ENCODE measurements at regions not wholly inside any gene's neighbourhood (a gene's known extent, or its start where the extent isn't known, plus 50 kb on each side); places are given as distances from the start of the nearest gene placed in this dataset.

- TF ChIP-seq, protein P1, sequence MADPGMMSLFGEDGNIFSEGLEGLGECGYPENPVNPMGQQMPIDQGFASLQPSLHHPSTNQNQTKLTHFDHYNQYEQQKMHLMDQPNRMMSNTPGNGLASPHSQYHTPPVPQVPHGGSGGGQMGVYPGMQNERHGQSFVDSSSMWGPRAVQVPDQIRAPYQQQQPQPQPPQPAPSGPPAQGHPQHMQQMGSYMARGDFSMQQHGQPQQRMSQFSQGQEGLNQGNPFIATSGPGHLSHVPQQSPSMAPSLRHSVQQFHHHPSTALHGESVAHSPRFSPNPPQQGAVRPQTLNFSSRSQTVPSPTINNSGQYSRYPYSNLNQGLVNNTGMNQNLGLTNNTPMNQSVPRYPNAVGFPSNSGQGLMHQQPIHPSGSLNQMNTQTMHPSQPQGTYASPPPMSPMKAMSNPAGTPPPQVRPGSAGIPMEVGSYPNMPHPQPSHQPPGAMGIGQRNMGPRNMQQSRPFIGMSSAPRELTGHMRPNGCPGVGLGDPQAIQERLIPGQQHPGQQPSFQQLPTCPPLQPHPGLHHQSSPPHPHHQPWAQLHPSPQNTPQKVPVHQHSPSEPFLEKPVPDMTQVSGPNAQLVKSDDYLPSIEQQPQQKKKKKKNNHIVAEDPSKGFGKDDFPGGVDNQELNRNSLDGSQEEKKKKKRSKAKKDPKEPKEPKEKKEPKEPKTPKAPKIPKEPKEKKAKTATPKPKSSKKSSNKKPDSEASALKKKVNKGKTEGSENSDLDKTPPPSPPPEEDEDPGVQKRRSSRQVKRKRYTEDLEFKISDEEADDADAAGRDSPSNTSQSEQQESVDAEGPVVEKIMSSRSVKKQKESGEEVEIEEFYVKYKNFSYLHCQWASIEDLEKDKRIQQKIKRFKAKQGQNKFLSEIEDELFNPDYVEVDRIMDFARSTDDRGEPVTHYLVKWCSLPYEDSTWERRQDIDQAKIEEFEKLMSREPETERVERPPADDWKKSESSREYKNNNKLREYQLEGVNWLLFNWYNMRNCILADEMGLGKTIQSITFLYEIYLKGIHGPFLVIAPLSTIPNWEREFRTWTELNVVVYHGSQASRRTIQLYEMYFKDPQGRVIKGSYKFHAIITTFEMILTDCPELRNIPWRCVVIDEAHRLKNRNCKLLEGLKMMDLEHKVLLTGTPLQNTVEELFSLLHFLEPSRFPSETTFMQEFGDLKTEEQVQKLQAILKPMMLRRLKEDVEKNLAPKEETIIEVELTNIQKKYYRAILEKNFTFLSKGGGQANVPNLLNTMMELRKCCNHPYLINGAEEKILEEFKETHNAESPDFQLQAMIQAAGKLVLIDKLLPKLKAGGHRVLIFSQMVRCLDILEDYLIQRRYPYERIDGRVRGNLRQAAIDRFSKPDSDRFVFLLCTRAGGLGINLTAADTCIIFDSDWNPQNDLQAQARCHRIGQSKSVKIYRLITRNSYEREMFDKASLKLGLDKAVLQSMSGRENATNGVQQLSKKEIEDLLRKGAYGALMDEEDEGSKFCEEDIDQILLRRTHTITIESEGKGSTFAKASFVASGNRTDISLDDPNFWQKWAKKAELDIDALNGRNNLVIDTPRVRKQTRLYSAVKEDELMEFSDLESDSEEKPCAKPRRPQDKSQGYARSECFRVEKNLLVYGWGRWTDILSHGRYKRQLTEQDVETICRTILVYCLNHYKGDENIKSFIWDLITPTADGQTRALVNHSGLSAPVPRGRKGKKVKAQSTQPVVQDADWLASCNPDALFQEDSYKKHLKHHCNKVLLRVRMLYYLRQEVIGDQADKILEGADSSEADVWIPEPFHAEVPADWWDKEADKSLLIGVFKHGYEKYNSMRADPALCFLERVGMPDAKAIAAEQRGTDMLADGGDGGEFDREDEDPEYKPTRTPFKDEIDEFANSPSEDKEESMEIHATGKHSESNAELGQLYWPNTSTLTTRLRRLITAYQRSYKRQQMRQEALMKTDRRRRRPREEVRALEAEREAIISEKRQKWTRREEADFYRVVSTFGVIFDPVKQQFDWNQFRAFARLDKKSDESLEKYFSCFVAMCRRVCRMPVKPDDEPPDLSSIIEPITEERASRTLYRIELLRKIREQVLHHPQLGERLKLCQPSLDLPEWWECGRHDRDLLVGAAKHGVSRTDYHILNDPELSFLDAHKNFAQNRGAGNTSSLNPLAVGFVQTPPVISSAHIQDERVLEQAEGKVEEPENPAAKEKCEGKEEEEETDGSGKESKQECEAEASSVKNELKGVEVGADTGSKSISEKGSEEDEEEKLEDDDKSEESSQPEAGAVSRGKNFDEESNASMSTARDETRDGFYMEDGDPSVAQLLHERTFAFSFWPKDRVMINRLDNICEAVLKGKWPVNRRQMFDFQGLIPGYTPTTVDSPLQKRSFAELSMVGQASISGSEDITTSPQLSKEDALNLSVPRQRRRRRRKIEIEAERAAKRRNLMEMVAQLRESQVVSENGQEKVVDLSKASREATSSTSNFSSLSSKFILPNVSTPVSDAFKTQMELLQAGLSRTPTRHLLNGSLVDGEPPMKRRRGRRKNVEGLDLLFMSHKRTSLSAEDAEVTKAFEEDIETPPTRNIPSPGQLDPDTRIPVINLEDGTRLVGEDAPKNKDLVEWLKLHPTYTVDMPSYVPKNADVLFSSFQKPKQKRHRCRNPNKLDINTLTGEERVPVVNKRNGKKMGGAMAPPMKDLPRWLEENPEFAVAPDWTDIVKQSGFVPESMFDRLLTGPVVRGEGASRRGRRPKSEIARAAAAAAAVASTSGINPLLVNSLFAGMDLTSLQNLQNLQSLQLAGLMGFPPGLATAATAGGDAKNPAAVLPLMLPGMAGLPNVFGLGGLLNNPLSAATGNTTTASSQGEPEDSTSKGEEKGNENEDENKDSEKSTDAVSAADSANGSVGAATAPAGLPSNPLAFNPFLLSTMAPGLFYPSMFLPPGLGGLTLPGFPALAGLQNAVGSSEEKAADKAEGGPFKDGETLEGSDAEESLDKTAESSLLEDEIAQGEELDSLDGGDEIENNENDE (IDR thresholded peaks at IDR 0.05; ENCODE audit: insufficient replicate concordance, low read length): no peak
- TF ChIP-seq SP4 (IDR thresholded peaks at IDR 0.05; ENCODE audit: low read length): no peak
- no peak for TF ChIP-seq TAF1 (IDR thresholded peaks at IDR 0.05; ENCODE audit: low read depth, low read length)
Measured at GRCh38 chr12:102708108-102708507, 208.9 kb downstream of the PAH start (continued).

Measured in H1 (cell line).